Panc1 (cell line): ENCODE measurements at regions not wholly inside any gene's neighbourhood (a gene's known extent, or its start where the extent isn't known, plus 50 kb on each side); places are given as distances from the start of the nearest gene placed in this dataset.

ENCODE experiments used
- CTCF ChIP-seq: fragments of 450-650 bp; IDR thresholded peaks from 2 replicates; pipeline ENCODE4 v1.5.1; 2017; ENCODE audit warnings: mild to moderate bottlenecking
- SIN3A ChIP-seq: IDR thresholded peaks from 2 replicates; pipeline ENCODE4 v1.6.1; 2012; ENCODE audit warnings: low read depth, mild to moderate bottlenecking, low read length, moderate library complexity, borderline replicate concordance; ENCODE audit not compliant: insufficient read depth

DNA sequence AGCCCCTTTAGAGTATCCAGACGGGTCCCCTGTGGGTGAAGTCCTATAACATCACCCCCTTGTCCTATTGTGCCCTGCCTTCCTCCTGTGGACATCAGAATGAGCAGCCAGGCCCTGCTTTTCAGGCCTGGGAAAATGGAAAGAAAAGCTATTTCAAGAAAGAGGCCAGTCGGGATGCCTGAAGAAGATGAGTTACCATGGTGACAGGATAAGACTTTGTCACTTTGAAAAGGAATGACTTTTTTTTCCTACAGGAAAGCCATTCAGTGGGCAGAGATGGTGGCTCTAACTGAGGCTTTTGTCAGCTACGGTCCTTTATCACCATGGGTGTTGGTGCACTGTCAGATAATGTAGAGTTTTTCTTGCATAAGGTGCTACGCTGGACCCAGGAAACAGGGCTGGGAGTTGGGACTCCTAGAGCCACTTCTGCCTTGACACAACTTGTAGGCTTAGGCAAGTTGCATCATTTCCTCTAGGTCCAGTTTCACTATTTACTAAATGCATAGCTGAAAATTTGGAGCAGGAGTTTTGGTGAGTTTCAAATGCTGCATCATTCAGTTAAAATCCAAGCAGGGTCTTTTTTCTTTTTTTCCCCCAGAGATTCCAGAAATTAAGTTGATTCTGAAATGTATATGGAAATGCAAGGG, 179.0 kb upstream of the ADRA1D start:
- TF ChIP-seq CTCF (no peak), SIN3A (no peak)
